AG09309 (cell line): ENCODE measurements at regions not wholly inside any gene's neighbourhood (a gene's known extent, or its start where the extent isn't known, plus 50 kb on each side); places are given as distances from the start of the nearest gene placed in this dataset.

Experiments
- DNase-seq: peaks from one replicate; pipeline ENCODE4 v3.0.0-alpha.2; 2010; ENCODE audit warnings: low read depth
- H3K4me3 ChIP-seq: 2 replicates; pipeline ENCODE4 v1.5.1; 2011; ENCODE audit warnings: mild to moderate bottlenecking, low read depth, low read length, moderate library complexity; ENCODE audit not compliant: control insufficient read depth
- CTCF ChIP-seq: IDR thresholded peaks from 2 replicates; pipeline ENCODE4 v1.5.1; 2011; ENCODE audit warnings: mild to moderate bottlenecking, low read depth, low read length, inconsistent platforms; ENCODE audit not compliant: insufficient read depth, control insufficient read depth; ENCODE audit errors: missing control alignments

- TF ChIP-seq CTCF = no peak
- DNase-seq = no peak
- H3K4me3 ChIP-seq = no peak overlapping the region
These were observed 252.2 kb downstream of the PLPP3 start for GRCh38 chr1:56327195-56327594.

- DNase-seq = no peak
- TF ChIP-seq CTCF = no peak
- no peak overlapping the region for H3K4me3 ChIP-seq
These were observed 253.3 kb downstream of the PLPP3 start for GRCh38 chr1:56326056-56326455.

- H3K4me3 ChIP-seq = no peak overlapping the region
- no peak for DNase-seq
- TF ChIP-seq CTCF = no peak
These were observed 254.9 kb downstream of the PLPP3 start for GRCh38 chr1:56324504-56324903.

- no peak for DNase-seq
- H3K4me3 ChIP-seq = no peak overlapping the region
- no peak for TF ChIP-seq CTCF
These were observed 257.2 kb downstream of the PLPP3 start for GRCh38 chr1:56322211-56322610.

GRCh38 chr1:56321150-56321490, 258.2 kb downstream of the PLPP3 start:
- TF ChIP-seq CTCF = no peak
- no peak overlapping the region for H3K4me3 ChIP-seq
- no peak for DNase-seq

GRCh38 chr1:56320464-56321149, 258.8 kb downstream of the PLPP3 start:
- DNase-seq = no peak
- no peak for TF ChIP-seq CTCF
- no peak overlapping the region for H3K4me3 ChIP-seq

- TF ChIP-seq CTCF = no peak
- no peak for DNase-seq
- H3K4me3 ChIP-seq = no peak overlapping the region
These were observed 261.6 kb downstream of the PLPP3 start for GRCh38 chr1:56317722-56318121.
